Right lobe of liver (tissue), 6 donors: ENCODE measurements at regions not wholly inside any gene's neighbourhood (a gene's known extent, or its start where the extent isn't known, plus 50 kb on each side); places are given as distances from the start of the nearest gene placed in this dataset.

ENCODE experiments used
- ATAC-seq, 4 donors: fragments of 200-7000 bp; cut with Tn5 transposase; one replicate each; pipeline ENCODE4 v1.9.1; 2020; ENCODE audit warnings: mild to moderate bottlenecking in 4 of 4, moderate library complexity in 4 of 4
- DNase-seq, 3 donors: peaks; one replicate each; pipeline ENCODE4 v3.0.0-alpha.2; 2020
- H3K27ac ChIP-seq, 3 donors: fragments of 200-600 bp; one replicate each; pipeline ENCODE4 v1.8.0; 2022
- H3K27me3 ChIP-seq, 2 donors: fragments of 200-600 bp; one replicate each; pipeline ENCODE4 v1.8.0; 2022
- H3K36me3 ChIP-seq, 4 donors: fragments of 200-600 bp; sonication (generic) in 1 of 4; one replicate each; pipeline versions ENCODE4 v1.5.1 to v1.8.0; 2017 to 2022; ENCODE audit warnings: control low read depth in 1 of 4
- H3K4me1 ChIP-seq, 4 donors: fragments of 200-600 bp; sonication (generic) in 1 of 4; one replicate each; pipeline versions ENCODE4 v1.5.1 to v1.8.0; 2017 to 2022; ENCODE audit warnings: control low read depth in 1 of 4
- H3K4me3 ChIP-seq, 3 donors: fragments of 200-600 bp; one replicate each; pipeline ENCODE4 v1.8.0; 2022
- H3K9me3 ChIP-seq, 4 donors: fragments of 200-600 bp; sonication (generic) in 1 of 4; one replicate each; pipeline versions ENCODE4 v1.5.1 to v1.8.0; 2017 to 2022; ENCODE audit warnings: control low read depth in 1 of 4
- CTCF ChIP-seq, 4 donors: fragments of 200-600 bp in 3 of 4; fragments of 450-650 bp in 1 of 4; IDR thresholded peaks; one replicate each; pipeline versions ENCODE4 v1.5.1 to v1.8.0; 2016 to 2022; ENCODE audit warnings: antibody characterized with exemption in 4 of 4, mild to moderate bottlenecking in 2 of 4
- POLR2A ChIP-seq: fragments of 450-650 bp; IDR thresholded peaks from one replicate; pipeline ENCODE4 v1.6.1; 2017; ENCODE audit warnings: antibody characterized with exemption, mild to moderate bottlenecking
- WGBS: methylation state at CpG from one replicate; pipeline ENCODE4 v1.1.6; 2018; ENCODE audit warnings: low coverage, low lambda C conversion rate; ENCODE audit not compliant: insufficient coverage; ENCODE audit errors: missing lambda C conversion rate; 5-methylcytosine and 5-hydroxymethylcytosine counted together
- intact Hi-C, 2 donors: fragments of 100-400 bp; cut with DNase I; formaldehyde crosslinking; loops; one replicate each; pipeline versions ENCODE4 v1.11.2 to v1.14.1; 2022
- donor health status: DM: no; HTN: yes; CAD: no.
- donor health status: DM: no; HTN: no; CAD: no.
- donor health status: DM: no; HTN: no; CAD: no.
- donor health status: DM: no; HTN: yes; CAD: no.
- donor health status: DM: no; HTN: yes; CAD: no.

GRCh38 chr3:109715707-109716106 lies 378.4 kb upstream of the DPPA4 start:
- no peaks in the 10 kb centered on the region for H3K4me1 ChIP-seq
- no peak for ATAC-seq

GRCh38 chr3:109718850-109719249 lies 381.5 kb upstream of the DPPA4 start:
- Histone ChIP-seq H3K9me3 (no peaks in the 10 kb centered on the region), H3K4me1 (no peaks in the 10 kb centered on the region), H3K36me3 (no peaks in the 10 kb centered on the region), H3K27ac (no peak overlapping the region), H3K27me3 (no peaks in the 10 kb centered on the region), H3K4me3 (no peak overlapping the region)
- ATAC-seq (no peak), DNase-seq (no peak)
- intact Hi-C loops, result no loop called here
- 61% methylated on average over 4 of the region's 4 CpGs for WGBS
- TF ChIP-seq CTCF (IDR thresholded peaks at IDR 0.05) (no peak), POLR2A (no peak)

More at GRCh38 chr3:109715707-109716106, 378.4 kb upstream of the DPPA4 start:
- intact Hi-C loops, result no loop called here
- Histone ChIP-seq H3K4me3 (no peak overlapping the region), H3K27me3 (no peaks in the 10 kb centered on the region), H3K36me3 (no peaks in the 10 kb centered on the region), H3K9me3 (no peaks in the 10 kb centered on the region), H3K27ac (no peak overlapping the region)
- TF ChIP-seq POLR2A (no peak), CTCF (IDR thresholded peaks at IDR 0.05) (no peak)
- DNase-seq, result no peak
- WGBS, result 37% methylated on average over 3 of the region's 3 CpGs

- H3K4me3 ChIP-seq, result no peak overlapping the region
- H3K27me3 ChIP-seq, result no peaks in the 10 kb centered on the region
- DNase-seq (no peak), ATAC-seq (no peak)
- intact Hi-C loops, result no loop called here
- TF ChIP-seq POLR2A (no peak), CTCF (IDR thresholded peaks at IDR 0.05) (no peak)
- no peaks in the 10 kb centered on the region for H3K36me3 ChIP-seq
- H3K27ac ChIP-seq, result no peak overlapping the region
- H3K4me1 ChIP-seq, result no peaks in the 10 kb centered on the region
- WGBS, result 14% methylated on average over 1 of the region's 1 CpG
- H3K9me3 ChIP-seq, result no peaks in the 10 kb centered on the region
Measured at GRCh38 chr3:109728861-109729494, 391.6 kb upstream of the DPPA4 start.

GRCh38 chr3:109731639-109732473 lies 394.5 kb upstream of the DPPA4 start:
- no peak overlapping the region for H3K27ac ChIP-seq
- no peaks in the 10 kb centered on the region for H3K4me1 ChIP-seq
- no peak overlapping the region for H3K4me3 ChIP-seq
- H3K27me3 ChIP-seq, result no peaks in the 10 kb centered on the region
- no peaks in the 10 kb centered on the region for H3K9me3 ChIP-seq
- peak in 1 of 3 donors; percentile 54 for DNase-seq
- no peaks in the 10 kb centered on the region for H3K36me3 ChIP-seq
- ATAC-seq, result peak; percentile 84 to 88 (median 85)
- no peak for TF ChIP-seq POLR2A
- peak; percentile 77 to 92 (median 88) for TF ChIP-seq CTCF (IDR thresholded peaks at IDR 0.05)
- 57% methylated on average over 6 of the region's 6 CpGs for WGBS
- intact Hi-C loops, result no loop called here
